Suprapubic skin (tissue), 4 donors: ENCODE measurements at regions not wholly inside any gene's neighbourhood (a gene's known extent, or its start where the extent isn't known, plus 50 kb on each side); places are given as distances from the start of the nearest gene placed in this dataset.

Source experiments
- DNase-seq, 2 donors: peaks; one replicate each; pipeline ENCODE4 v3.0.0-alpha.2; 2019; ENCODE audit warnings: low spot score in 2 of 2
- H3K27ac ChIP-seq: fragments of 200-600 bp; sonication (generic); one replicate; pipeline ENCODE4 v1.5.1; 2019
- H3K27me3 ChIP-seq: fragments of 200-600 bp; sonication (generic); one replicate; pipeline ENCODE4 v1.5.1; 2019
- H3K36me3 ChIP-seq: fragments of 200-600 bp; sonication (generic); one replicate; pipeline ENCODE4 v1.5.1; 2019
- H3K4me1 ChIP-seq: fragments of 200-600 bp; sonication (generic); one replicate; pipeline ENCODE4 v1.5.1; 2019
- H3K4me3 ChIP-seq: fragments of 200-600 bp; sonication (generic); one replicate; pipeline ENCODE4 v1.5.1; 2019; ENCODE audit warnings: mild to moderate bottlenecking
- H3K9me3 ChIP-seq: fragments of 200-600 bp; sonication (generic); one replicate; pipeline ENCODE4 v1.5.1; 2019
- EP300 ChIP-seq: sonication (generic); formaldehyde crosslinking; IDR thresholded peaks from one replicate; pipeline ENCODE4 v1.6.1; 2017; ENCODE audit warnings: antibody characterized with exemption
- POLR2A ChIP-seq, 2 donors: fragments of 450-650 bp; IDR thresholded peaks; one replicate each; pipeline ENCODE4 v1.6.1; 2017; ENCODE audit warnings: antibody characterized with exemption in 2 of 2, mild to moderate bottlenecking in 2 of 2, moderate library complexity in 2 of 2
- POLR2AphosphoS5 ChIP-seq, 3 donors: sonication (generic); formaldehyde crosslinking; IDR thresholded peaks; one replicate each; pipeline ENCODE4 v1.6.1; 2017; ENCODE audit warnings: antibody characterized with exemption in 3 of 3
- WGBS: methylation state at CpG from one replicate; pipeline ENCODE4 v1.1.5; 2018; 5-methylcytosine and 5-hydroxymethylcytosine counted together
- TF ChIP-seq, protein P1 (sequence below), 2 donors: fragments of 200-600 bp in 1 of 2; fragments of 450-650 bp in 1 of 2; sonication (generic) in 1 of 2; IDR thresholded peaks; one replicate each; pipeline ENCODE4 v1.5.1; 2016 to 2019; ENCODE audit warnings: antibody characterized with exemption in 2 of 2, mild to moderate bottlenecking in 1 of 2, moderate library complexity in 1 of 2

DNA sequence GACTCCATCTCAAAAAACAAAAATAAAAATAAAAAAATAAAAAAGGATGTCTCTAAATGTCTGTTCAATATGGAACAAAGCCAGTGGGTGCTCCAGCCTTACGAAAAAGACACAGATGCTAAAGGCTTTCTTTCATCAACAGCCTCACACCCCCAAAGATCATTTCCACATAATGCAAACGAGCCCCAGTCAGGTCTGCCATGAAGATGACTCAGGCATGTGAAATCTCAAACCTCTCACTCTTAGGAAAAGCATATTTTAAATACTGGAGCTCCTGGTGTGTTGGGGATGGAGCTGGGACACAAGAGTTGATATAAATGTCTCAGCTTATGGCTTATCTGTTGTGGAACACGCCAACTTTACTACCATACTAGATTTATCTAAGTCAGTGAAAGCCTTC, 49.9 kb upstream of the PLXNC1 start:
- Histone ChIP-seq H3K27ac (no peak overlapping the region), H3K27me3 (no peaks in the 10 kb centered on the region), H3K9me3 (no peaks in the 10 kb centered on the region), H3K36me3 (no peaks in the 10 kb centered on the region), H3K4me1 (peaks cover 29% of the 10 kb centered on the region), H3K4me3 (no peak overlapping the region)
- no peak for TF ChIP-seq POLR2AphosphoS5 (IDR thresholded peaks at IDR 0.05)
- TF ChIP-seq, protein P1, sequence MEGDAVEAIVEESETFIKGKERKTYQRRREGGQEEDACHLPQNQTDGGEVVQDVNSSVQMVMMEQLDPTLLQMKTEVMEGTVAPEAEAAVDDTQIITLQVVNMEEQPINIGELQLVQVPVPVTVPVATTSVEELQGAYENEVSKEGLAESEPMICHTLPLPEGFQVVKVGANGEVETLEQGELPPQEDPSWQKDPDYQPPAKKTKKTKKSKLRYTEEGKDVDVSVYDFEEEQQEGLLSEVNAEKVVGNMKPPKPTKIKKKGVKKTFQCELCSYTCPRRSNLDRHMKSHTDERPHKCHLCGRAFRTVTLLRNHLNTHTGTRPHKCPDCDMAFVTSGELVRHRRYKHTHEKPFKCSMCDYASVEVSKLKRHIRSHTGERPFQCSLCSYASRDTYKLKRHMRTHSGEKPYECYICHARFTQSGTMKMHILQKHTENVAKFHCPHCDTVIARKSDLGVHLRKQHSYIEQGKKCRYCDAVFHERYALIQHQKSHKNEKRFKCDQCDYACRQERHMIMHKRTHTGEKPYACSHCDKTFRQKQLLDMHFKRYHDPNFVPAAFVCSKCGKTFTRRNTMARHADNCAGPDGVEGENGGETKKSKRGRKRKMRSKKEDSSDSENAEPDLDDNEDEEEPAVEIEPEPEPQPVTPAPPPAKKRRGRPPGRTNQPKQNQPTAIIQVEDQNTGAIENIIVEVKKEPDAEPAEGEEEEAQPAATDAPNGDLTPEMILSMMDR (IDR thresholded peaks at IDR 0.05): no peak
- TF ChIP-seq EP300: no peak
- no peak for TF ChIP-seq POLR2A (IDR thresholded peaks at IDR 0.05)
- no peak for DNase-seq
- 56% methylated on average over 3 of the region's 3 CpGs for WGBS
